ENCODE measurements at regions not wholly inside any gene's neighbourhood (a gene's known extent, or its start where the extent isn't known, plus 50 kb on each side); places are given as distances from the start of the nearest gene placed in this dataset.

GRCh38 chr2:203812294-203813221, 55.0 kb upstream of the CTLA4 start:
- DNase-seq, result no peak

- no peak for DNase-seq
Measured at GRCh38 chr2:203813684-203814083, 53.9 kb upstream of the CTLA4 start.

GRCh38 chr2:203814661-203815540, 52.7 kb upstream of the CTLA4 start:
- DNase-seq, result peak in 23 of 56 donors; percentile 2 to 62 (median 13)

- DNase-seq, result no peak
Measured at GRCh38 chr2:203815541-203815898, 52.1 kb upstream of the CTLA4 start.

- no peak for DNase-seq
Measured at GRCh38 chr2:203817147-203817546, 50.4 kb upstream of the CTLA4 start.

Measured in nucleus accumbens (tissue), 56 donors.